ENCODE measurements at regions not wholly inside any gene's neighbourhood (a gene's known extent, or its start where the extent isn't known, plus 50 kb on each side); places are given as distances from the start of the nearest gene placed in this dataset.
A peak's percentile ranks its signal among the peaks of the same experiment; 100 is the strongest.

DNA sequence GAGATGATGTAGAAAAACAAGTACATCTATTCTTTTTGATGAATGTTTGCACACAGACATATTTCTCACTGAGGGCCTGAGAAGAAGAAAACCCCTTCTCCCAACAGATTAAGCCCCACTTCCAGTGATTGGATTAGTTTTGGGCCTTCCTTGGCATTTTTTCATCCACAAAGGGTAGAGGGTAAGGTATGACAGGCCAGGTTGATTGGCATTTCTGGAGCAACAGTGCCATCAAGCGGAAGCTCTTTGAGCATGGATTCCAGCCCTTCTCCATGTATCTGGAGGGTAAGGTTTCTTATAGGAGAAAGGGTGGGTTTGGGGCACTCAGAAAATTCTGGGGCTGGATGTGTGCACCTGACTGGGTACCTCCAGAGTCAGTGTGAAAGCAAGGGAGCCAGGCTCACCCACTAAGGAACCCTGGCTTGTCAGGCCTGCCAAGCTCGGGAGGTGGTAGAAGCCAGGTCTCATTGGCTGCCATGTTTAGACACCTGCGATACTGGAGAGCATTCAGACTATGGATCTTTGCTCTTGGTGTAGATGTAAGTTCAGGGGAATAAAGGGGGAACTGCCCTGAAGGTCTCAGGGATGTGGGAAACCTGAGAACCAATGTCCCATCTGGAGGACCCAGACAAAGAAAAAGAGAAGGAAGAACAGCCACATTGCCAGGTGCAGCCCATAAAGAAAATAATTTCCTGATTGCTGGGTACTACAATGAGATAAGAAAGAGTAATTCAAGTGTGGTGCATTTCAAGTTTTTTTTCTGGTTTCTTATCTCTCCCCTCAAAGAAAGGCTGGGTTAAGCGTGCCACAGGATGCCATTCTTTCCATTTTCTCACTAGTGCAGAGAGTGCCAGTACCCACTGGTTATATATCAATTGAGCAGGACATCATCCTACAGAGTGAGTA is 222.3 kb upstream of the AGTR2 start:
- Histone ChIP-seq H3K4me1 (ENCODE audit: control insufficient read depth in 2 of 2, insufficient read depth in 2 of 2, low read length in 2 of 2) (no peaks in the 10 kb centered on the region), H3K27ac (ENCODE audit: low read depth, low read length) (no peak overlapping the region), H3K9me3 (ENCODE audit: control insufficient read depth in 2 of 3, low read length in 3 of 3) (no peaks in the 10 kb centered on the region), H3K36me3 (ENCODE audit: control insufficient read depth in 2 of 3, insufficient read depth in 3 of 3, low read length in 3 of 3) (no peaks in the 10 kb centered on the region), H3K27me3 (ENCODE audit: control insufficient read depth in 2 of 2, insufficient read depth in 2 of 2, low read length in 2 of 2) (no peaks in the 10 kb centered on the region), H3K4me3 (ENCODE audit: low read length) (no peak overlapping the region)
- CTCF ChIA-PET, result no interaction called here
- Mint-ChIP-seq H3K4me3 (peak overlapping the region in 2 of 10 donors; percentile 9 to 23), H3K27ac (no peak overlapping the region), H3K27me3 (no peaks in the 10 kb centered on the region), H3K4me1 (peaks cover 0 to 14% (median 0%) of the 10 kb centered on the region in 7 donors), H3K36me3 (no peaks in the 10 kb centered on the region), H3K9me3 (peaks cover 0 to 5% (median 0%) of the 10 kb centered on the region in 11 donors)
- ATAC-seq, result no peak
- DNase-seq, result peak in 3 of 9 donors; percentile 6 to 27 (median 10)
- intact Hi-C loops (cut with micrococcal nuclease), result no loop called here
- POLR2A ChIA-PET, result no interaction called here

DNA sequence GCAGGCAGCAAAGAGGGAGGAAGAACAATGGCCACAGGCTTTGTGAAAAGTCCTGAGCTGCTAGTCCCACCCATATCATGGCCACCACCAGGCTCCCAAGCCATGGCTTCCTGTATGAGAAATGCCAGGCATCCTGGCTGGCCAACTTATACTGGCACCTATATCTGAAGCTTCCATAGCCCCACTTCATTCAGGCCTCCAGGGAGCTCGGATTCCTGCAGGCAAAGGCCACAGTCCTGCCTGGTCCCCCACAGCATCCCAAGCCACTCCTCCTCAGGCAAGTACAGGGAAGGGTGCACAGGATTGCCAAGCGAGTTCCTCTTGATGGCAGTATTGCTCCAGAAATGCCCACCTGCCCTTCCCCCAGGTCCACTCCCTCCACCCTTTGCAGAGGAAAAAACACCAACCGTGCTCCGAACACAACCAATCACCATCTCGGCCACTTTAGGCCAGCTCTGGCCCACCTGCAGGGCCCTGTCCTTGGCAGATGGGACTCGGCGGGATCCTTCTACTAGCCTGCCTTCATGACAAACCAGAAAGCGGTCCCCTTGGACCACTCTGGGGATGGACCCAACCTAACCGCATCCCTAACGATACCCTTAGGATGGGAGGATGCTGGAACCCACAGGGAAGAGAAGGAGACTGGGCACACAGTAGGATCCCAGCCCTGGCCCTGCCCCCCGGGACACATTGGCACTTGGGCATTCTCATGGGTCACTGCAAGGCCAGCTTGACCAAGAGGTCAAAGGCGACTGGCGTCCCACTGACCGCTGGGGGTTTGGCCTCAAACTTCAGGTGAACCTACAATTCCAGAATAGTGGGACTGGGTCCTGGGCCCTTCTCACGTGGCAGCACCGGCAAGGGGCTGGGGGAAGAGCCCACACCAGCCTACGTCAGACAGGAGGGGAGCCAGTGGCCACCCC is 220.4 kb upstream of the AGTR2 start:
- no peak for ATAC-seq
- no peaks in the 10 kb centered on the region for H3K27me3 Mint-ChIP-seq
- H3K36me3 ChIP-seq (ENCODE audit: control insufficient read depth in 2 of 3, insufficient read depth in 3 of 3, low read length in 3 of 3), result no peaks in the 10 kb centered on the region
- peaks cover 0 to 5% (median 0%) of the 10 kb centered on the region in 11 donors for H3K9me3 Mint-ChIP-seq
- H3K27ac ChIP-seq (ENCODE audit: low read depth, low read length), result no peak overlapping the region
- H3K36me3 Mint-ChIP-seq, result no peaks in the 10 kb centered on the region
- ChIA-PET CTCF (no interaction called here), POLR2A (no interaction called here)
- peak overlapping the region in 2 of 10 donors; percentile 47 for H3K4me3 Mint-ChIP-seq
- no peaks in the 10 kb centered on the region for H3K27me3 ChIP-seq (ENCODE audit: control insufficient read depth in 2 of 2, insufficient read depth in 2 of 2, low read length in 2 of 2)
- peak in 5 of 9 donors; percentile 22 to 51 (median 34) for DNase-seq
- H3K27ac Mint-ChIP-seq, result no peak overlapping the region
- intact Hi-C loops (cut with micrococcal nuclease), result no loop called here
- no peak overlapping the region for H3K4me3 ChIP-seq (ENCODE audit: low read length)
- H3K4me1 Mint-ChIP-seq, result peaks cover 0 to 14% (median 0%) of the 10 kb centered on the region in 7 donors
- H3K4me1 ChIP-seq (ENCODE audit: control insufficient read depth in 2 of 2, insufficient read depth in 2 of 2, low read length in 2 of 2), result no peaks in the 10 kb centered on the region
- H3K9me3 ChIP-seq (ENCODE audit: control insufficient read depth in 2 of 3, low read length in 3 of 3), result no peaks in the 10 kb centered on the region

DNA sequence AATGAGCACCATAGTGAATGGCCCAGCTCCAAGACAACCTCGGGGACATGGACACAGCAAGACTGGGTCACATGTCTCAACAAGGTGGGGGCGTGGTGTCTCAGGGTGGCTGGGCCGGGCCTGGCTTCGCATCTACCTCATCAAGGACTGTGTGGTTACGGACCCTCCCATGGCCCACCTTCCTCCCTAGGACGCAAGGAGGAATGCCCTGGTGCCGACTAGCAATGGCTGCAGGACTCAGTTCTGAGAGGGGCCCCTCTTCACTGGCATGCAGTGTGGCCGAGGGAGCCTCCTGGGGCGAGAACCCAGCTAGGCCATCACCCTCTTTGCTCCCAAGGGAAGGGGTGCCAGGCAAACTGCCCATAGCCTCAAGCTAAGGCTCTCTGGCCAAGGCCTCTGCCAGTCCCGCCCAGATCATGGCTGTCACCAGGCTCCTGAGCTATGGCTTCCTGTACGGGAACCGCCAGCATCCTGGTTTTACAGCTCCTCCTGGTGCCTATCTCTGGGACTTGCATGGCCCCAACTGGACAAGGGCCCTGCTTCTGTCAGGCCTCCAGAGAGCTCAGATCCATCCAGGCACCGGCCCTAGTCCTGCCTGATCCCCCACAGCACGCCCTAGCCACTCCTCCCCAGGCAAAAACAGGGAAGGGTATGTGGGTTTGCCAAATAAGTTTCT is 218.0 kb upstream of the AGTR2 start:
- H3K9me3 Mint-ChIP-seq, result peaks cover 0 to 5% (median 0%) of the 10 kb centered on the region in 11 donors
- DNase-seq (no peak), ATAC-seq (no peak)
- H3K4me1 Mint-ChIP-seq, result peaks cover 0 to 14% (median 0%) of the 10 kb centered on the region in 7 donors
- intact Hi-C loops (cut with micrococcal nuclease), result no loop called here
- Histone ChIP-seq H3K9me3 (ENCODE audit: control insufficient read depth in 2 of 3, low read length in 3 of 3) (no peaks in the 10 kb centered on the region), H3K27me3 (ENCODE audit: control insufficient read depth in 2 of 2, insufficient read depth in 2 of 2, low read length in 2 of 2) (no peaks in the 10 kb centered on the region), H3K4me1 (ENCODE audit: control insufficient read depth in 2 of 2, insufficient read depth in 2 of 2, low read length in 2 of 2) (no peaks in the 10 kb centered on the region), H3K4me3 (ENCODE audit: low read length) (no peak overlapping the region), H3K27ac (ENCODE audit: low read depth, low read length) (no peak overlapping the region), H3K36me3 (ENCODE audit: control insufficient read depth in 2 of 3, insufficient read depth in 3 of 3, low read length in 3 of 3) (no peaks in the 10 kb centered on the region)
- no peak overlapping the region for H3K4me3 Mint-ChIP-seq
- no peaks in the 10 kb centered on the region for H3K36me3 Mint-ChIP-seq
- POLR2A ChIA-PET, result no interaction called here
- no peak overlapping the region for H3K27ac Mint-ChIP-seq
- H3K27me3 Mint-ChIP-seq, result no peaks in the 10 kb centered on the region
- CTCF ChIA-PET, result no interaction called here

DNA sequence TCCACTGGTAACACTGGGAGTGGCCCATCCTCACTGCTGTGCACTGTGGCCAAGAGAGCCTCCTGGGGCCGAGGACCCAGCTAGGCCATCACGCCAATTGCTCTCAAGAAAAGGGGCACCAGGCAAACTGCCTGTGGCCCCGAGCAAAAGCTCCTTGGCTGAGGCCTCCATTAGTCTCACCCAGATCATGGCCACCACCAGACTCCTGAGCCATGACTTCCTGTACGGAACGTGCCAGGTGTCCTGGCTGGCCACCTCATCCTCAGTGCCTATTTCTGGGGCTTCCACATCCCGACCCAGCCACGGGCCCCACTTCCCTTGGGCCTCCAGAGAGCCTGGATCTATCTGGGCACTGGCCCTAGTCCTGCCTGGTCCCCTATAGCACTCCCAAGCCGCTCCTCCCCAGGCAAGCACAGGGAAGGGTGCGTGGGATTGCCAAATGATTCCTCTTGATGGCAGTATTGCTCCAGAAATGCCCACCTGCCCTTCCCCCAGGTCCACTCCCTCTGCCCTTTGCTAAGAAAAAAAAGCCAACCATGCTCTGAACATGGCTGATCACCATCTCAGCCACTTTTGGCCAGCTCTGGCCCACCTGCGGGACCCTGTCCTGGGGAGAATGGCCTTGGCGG is 212.6 kb upstream of the AGTR2 start:
- Histone ChIP-seq H3K27ac (ENCODE audit: low read depth, low read length) (no peak overlapping the region), H3K9me3 (ENCODE audit: control insufficient read depth in 2 of 3, low read length in 3 of 3) (no peaks in the 10 kb centered on the region), H3K36me3 (ENCODE audit: control insufficient read depth in 2 of 3, insufficient read depth in 3 of 3, low read length in 3 of 3) (no peaks in the 10 kb centered on the region), H3K4me1 (ENCODE audit: control insufficient read depth in 2 of 2, insufficient read depth in 2 of 2, low read length in 2 of 2) (no peaks in the 10 kb centered on the region), H3K27me3 (ENCODE audit: control insufficient read depth in 2 of 2, insufficient read depth in 2 of 2, low read length in 2 of 2) (no peaks in the 10 kb centered on the region), H3K4me3 (ENCODE audit: low read length) (no peak overlapping the region)
- ATAC-seq, result no peak
- Mint-ChIP-seq H3K27me3 (no peaks in the 10 kb centered on the region), H3K27ac (no peak overlapping the region), H3K4me3 (no peak overlapping the region), H3K4me1 (no peaks in the 10 kb centered on the region), H3K9me3 (peaks cover 0 to 3% (median 0%) of the 10 kb centered on the region in 11 donors), H3K36me3 (no peaks in the 10 kb centered on the region)
- POLR2A ChIA-PET, result no interaction called here
- intact Hi-C loops (cut with micrococcal nuclease), result no loop called here
- CTCF ChIA-PET, result no interaction called here
- DNase-seq, result no peak

DNA sequence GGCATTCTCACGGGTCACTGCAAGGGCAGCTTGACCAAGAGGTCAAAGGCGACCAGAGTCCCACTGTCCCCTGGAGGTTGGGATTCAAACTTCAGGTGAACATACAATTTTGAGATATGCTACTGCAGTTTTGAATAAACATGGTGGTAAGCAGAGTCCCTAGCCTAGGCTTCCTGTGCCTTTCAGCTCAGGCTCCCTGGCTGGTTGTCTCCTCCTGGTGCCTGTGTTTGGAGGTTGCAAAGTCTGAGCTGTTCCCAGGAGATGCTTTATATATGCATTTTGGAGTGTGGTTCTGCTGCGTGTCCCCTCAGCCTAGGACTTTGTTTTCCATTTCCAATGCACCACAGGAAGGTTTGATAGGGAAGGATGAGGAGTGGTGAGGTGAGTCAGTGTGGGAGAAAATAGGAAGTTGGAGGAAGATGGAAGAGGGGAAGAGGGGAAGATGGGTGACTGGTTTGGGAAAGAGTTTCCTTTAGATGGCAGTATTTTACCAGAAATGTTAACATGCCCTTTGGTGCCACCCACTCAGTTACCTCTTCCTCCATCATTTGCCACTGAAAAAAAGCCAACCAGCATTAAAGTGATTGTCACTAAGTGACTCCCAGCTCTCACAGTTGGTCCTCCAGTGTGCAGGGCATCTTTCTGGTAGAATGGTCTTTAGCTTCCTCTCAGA is 211.7 kb upstream of the AGTR2 start:
- no peaks in the 10 kb centered on the region for H3K4me1 Mint-ChIP-seq
- H3K27me3 ChIP-seq (ENCODE audit: control insufficient read depth in 2 of 2, insufficient read depth in 2 of 2, low read length in 2 of 2), result no peaks in the 10 kb centered on the region
- H3K36me3 Mint-ChIP-seq, result no peaks in the 10 kb centered on the region
- H3K9me3 Mint-ChIP-seq, result peaks cover 0 to 4% (median 0%) of the 10 kb centered on the region in 11 donors
- CTCF ChIA-PET, result no interaction called here
- no peaks in the 10 kb centered on the region for H3K36me3 ChIP-seq (ENCODE audit: control insufficient read depth in 2 of 3, insufficient read depth in 3 of 3, low read length in 3 of 3)
- H3K27me3 Mint-ChIP-seq, result no peaks in the 10 kb centered on the region
- POLR2A ChIA-PET, result no interaction called here
- no peaks in the 10 kb centered on the region for H3K4me1 ChIP-seq (ENCODE audit: control insufficient read depth in 2 of 2, insufficient read depth in 2 of 2, low read length in 2 of 2)
- H3K27ac Mint-ChIP-seq, result no peak overlapping the region
- H3K4me3 Mint-ChIP-seq, result no peak overlapping the region
- H3K27ac ChIP-seq (ENCODE audit: low read depth, low read length), result no peak overlapping the region
- intact Hi-C loops (cut with micrococcal nuclease), result no loop called here
- DNase-seq, result no peak
- H3K9me3 ChIP-seq (ENCODE audit: control insufficient read depth in 2 of 3, low read length in 3 of 3), result no peaks in the 10 kb centered on the region
- no peak overlapping the region for H3K4me3 ChIP-seq (ENCODE audit: low read length)
- no peak for ATAC-seq

Measured in naive thymus-derived CD4-positive, alpha-beta T cell (primary cell).